G401 (cell line): ENCODE measurements at regions not wholly inside any gene's neighbourhood (a gene's known extent, or its start where the extent isn't known, plus 50 kb on each side); places are given as distances from the start of the nearest gene placed in this dataset.
"Not testable (repeated sequence)": the region's sequence is repeated elsewhere in the genome, so short reads cannot be mapped to it uniquely, and the experiment has no call there.

Experiments
- DNase-seq: peaks from one replicate; pipeline ENCODE4 v3.0.0-alpha.2; 2015; ENCODE audit warnings: low spot score
- in situ Hi-C: cut with HindIII; loops from 2 replicates; pipeline ENCODE4 v1.10.0; 2016; ENCODE audit warnings: low sequenced_read_pairs, mixed read lengths

DNA sequence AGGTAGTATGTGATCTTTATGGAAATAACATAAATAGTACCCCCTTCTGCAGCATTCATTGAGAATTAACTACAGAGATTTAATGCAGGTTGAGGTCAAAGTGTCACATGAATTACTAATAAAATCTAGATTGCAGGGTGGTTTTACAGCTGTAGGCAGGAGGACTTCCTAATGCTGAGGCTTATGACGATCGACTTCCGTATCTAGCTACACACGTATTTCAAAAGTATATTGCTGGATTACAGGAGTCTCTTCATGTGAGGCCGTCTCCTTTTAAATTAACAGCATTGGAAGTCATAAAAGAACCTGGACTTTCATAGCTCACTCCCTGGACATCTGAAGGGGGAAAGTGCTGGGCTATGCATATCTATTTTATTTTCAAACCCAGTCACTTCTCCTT is 180.9 kb downstream of the OSTF1 start:
- in situ Hi-C loops = no loop called here
- DNase-seq = no peak

DNA sequence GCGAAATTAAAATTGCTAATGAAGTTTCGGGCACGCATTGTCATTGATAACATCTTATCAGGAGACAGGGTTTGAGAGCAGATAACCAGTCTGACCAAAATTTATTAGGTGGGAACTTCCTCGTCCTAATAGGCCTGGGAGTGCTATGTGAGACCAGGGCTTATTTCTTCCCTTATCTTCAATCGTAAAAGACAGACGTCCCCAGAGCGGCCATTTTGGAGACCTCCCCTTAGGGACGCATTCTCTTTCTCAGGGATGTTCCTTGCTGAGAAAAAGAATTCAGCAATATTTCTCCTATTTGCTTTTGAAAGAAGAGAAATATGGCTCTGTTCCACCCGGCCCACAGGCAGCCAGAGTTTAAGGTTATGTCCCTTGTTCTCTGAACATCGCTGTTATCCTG is 184.7 kb downstream of the OSTF1 start:
- DNase-seq, in situ Hi-C loops: not testable (repeated sequence)

DNA sequence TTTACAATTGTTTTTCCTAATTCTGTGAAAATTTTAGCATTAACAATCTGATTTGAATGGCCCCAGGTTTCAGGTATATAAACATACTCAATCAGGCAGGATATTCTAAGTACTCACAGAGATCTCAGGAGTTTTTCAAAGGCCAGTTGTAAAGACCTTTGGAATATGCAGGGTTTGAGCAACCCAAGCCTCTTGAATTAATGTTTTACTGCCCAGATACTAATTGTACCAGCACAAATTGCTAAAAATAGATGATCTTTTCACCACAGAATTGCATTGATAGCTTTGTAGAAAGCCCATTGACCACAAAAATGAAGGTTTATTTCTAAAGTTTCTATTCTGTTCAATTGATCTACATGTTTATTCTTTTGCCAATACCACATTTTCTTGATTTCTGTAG is 186.5 kb downstream of the OSTF1 start:
- no peak for DNase-seq
- in situ Hi-C loops = no loop called here

DNA sequence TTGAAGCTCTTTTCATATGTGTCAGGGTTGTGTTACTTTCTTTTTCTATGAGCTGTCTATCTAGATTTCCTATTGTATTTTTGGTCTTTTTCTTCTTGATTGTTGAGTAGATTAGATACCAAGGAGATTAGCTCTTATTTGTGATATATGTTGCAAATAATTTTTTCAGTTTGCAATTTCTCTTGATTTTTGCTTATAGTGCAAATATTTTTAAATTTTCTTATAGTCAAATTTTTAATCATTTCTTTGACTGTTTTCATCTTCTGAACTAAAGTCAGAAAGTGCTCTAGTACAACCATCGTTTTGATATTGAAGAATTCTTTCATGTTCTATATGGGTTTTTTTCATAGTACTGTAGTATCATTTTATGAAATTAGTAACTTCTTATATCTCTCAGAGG is 193.7 kb downstream of the OSTF1 start:
- no peak for DNase-seq
- in situ Hi-C loops = no loop called here

DNA sequence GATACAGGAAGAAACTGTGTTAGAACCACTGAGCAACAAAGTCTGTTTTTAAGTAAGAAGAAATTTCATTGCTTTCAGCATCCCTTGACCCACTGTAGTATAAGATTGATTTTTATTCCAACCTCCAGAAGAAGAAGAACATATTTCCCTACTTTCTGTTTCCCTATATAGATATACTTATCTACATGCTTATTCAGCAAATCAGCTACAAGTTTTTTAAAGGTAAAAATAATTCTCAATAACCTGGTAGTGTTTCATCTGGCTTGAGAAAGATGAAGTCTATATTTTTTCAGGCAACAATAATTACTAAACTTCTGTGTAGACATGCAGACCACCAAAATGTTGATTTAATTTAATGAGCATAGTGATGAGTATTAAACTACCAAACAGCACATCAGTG is 201.0 kb downstream of the OSTF1 start:
- in situ Hi-C loops = no loop called here

DNA sequence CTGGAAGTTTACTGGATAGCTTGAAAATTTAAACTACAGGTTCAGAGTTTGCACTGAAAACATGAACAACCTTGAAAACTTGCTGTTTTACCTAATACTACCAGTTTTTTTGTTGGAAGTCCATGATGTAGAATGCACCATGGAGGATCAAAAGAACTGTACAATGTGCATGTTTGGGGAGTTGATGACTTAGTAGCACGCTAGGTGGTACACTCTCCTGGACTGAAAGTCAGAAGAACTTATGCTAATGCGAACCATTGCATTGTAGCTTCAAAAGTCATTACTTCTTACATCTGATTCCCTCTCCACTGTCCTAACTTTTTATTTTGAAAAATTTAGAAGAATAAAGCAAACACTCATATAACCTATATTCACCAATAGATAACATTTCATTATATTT is 211.0 kb downstream of the OSTF1 start:
- in situ Hi-C loops = no loop called here

More for the DNA sequence above, 201.0 kb downstream of the OSTF1 start:
- no peak for DNase-seq

DNA sequence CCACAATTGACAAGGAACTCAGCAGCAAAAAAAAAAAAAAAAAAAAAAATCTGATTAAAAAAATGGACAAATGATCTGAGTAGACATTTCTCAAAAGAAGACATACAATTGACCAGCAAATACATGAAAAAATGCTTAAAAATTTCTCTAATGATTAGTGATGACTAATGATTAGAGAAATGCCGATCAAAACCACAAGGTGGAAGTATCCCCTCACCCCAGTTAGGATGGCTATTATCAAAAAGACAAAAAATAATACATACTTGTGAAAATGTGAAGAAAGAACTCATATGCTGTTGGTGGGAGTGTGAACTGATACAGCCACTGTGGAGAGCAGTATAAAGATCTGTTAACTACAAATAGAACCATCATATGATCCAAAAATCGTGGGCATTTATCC is 245.3 kb downstream of the OSTF1 start:
- no peak for DNase-seq
- in situ Hi-C loops = no loop called here

More for the DNA sequence above, 211.0 kb downstream of the OSTF1 start:
- DNase-seq = no peak

DNA sequence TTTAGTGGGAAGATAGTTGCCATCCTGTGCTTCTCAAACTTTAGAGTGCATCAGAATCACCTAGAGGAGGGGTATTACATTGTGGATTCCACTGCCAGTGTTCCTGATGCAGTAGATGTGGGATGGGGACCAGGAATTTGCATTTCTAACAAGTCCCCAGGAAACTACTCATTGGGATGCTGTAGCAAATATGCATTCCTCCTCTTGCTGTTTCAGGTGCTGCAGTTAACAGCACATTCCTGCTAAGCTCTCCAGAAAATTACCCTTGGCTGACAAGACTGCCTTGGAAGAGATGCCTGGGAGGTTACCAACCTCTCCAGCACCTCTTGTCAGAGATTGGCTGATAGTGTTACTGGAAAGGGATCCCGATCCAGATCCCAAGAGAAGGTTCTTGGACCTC is 270.5 kb downstream of the OSTF1 start:
- no peak for DNase-seq
- in situ Hi-C loops = no loop called here

DNA sequence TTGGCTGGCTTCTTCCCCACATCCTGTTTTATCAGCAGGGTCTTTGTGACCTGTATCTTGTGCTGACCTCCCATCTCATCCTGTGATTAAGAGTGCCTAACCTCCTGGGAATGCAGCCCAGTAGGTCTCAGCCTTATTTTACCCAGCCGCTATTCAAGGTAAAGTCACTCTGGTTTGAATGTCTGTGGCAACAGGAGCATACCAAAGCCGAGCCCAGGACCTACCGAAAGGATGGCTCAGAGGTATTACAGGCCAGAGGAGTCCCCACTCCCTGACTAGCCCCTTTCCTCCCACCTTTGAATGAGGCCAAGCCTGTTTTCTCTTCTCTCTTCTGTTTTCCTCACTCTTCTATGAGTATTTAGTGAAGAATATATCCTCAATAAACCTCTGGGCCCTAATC is 271.3 kb downstream of the OSTF1 start:
- DNase-seq = no peak
- in situ Hi-C loops = no loop called here

DNA sequence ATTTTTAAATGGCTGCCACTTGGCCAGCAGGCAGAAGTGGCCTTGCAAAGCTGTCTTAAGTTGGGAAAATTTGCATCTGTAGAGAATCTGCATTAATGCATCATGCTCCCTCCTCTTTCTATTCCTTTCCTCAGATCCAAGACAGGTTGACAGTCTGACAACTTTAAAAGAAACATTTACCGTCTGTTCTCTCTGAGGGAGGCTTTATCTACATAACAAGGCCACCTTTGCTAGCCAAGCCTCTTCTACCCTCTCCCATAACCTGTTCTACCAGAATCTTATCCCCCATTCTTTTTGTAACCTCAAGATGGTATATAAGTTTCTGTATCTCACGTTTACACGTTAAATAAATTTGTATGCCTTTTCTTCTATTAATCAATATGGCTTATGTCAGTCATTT is 271.9 kb downstream of the OSTF1 start:
- DNase-seq = no peak
- in situ Hi-C loops = no loop called here

DNA sequence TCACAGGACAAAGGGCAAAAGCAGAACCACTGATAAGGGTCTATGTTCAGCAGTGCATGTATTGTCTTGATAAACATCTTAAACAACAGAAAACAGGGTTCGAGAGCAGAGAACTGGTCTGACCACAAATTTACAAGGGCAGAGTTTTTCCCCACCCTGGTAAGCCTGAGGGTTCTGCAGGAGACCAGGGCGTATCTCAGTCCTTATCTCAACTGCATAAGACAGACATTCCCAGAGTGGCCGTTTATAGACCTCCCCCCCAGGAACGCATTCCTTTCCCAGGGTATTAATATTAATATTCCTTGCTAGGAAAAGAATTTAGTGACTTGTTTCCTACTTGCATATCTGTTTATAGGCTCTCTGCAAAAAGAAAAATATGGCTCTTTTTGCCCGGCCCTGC is 274.1 kb downstream of the OSTF1 start:
- DNase-seq, in situ Hi-C loops: not testable (repeated sequence)

DNA sequence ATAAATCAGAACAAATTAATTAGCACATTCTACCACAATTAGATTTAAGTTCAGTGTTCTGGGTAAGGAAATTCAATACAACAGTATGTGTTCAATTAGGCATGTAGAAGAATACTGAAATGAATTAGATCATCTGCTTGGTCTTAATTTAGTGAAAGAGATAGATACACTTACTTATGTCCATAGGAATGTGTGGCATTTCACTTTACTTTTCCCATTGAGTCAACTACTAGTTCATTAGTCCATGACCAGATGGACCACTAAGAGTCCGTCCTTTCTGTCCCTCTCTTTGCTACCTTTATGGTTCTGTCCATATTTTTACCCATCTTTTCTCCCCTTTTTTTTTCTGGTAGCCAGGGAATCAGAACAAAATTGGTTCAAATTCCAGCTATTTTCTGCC is 276.9 kb downstream of the OSTF1 start:
- in situ Hi-C loops = no loop called here

DNA sequence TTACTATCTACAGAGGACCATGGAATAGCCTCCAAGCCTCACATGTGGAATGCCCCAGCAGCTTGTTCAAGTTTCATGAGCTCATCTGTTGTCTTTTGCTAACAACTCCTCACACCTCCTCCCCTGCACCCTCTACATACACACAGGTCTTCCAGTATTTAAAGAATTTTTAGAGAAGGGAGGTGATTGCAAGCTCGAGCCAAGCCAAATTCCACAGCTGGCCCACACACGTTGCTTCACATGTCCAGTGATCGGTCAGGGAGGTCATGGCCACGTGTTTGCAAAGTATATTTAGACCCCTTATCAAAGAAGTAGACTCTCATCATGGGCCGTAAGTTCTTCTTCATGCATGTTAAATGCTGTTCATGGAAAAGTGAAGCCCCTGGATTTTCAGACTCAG is 281.7 kb downstream of the OSTF1 start:
- in situ Hi-C loops = no loop called here
- no peak for DNase-seq

More for the DNA sequence above, 276.9 kb downstream of the OSTF1 start:
- DNase-seq = no peak

DNA sequence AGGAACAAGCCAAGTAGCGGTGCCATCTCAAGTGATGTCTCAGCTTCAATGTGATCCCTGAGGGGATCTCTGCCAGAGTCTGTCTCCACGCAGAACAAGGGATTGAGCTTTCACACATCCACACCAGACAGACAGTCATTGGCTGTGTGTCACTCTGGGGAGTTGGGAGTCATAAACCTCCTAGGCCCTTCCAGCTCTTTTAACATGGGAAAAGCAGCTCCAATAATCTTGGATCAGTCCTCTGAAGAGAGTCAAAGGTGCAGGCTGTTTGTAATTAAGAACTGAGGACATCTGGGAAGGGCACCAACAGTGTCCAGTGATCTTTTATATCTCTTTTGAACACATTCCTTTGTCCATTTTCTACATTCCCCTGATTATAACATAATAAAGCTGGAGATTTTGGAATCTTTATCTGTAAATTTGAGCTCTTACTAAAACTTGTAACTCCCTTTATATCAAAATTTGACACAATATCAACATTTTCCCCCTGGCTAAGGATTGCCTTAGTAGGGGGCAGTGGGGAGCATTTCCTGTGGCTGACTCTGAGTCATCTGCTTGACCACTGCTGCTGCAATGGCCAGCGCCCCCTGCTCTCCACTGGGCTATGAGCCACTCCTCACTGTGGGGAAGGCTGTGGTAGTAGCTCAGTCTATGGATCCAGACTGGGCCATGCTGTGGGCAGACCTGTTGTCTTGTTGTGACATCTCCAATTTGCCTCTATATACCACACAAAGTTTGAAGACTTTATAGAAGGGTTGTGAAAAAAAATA is 284.4 kb downstream of the OSTF1 start:
- no peak for DNase-seq
- in situ Hi-C loops = no loop called here

DNA sequence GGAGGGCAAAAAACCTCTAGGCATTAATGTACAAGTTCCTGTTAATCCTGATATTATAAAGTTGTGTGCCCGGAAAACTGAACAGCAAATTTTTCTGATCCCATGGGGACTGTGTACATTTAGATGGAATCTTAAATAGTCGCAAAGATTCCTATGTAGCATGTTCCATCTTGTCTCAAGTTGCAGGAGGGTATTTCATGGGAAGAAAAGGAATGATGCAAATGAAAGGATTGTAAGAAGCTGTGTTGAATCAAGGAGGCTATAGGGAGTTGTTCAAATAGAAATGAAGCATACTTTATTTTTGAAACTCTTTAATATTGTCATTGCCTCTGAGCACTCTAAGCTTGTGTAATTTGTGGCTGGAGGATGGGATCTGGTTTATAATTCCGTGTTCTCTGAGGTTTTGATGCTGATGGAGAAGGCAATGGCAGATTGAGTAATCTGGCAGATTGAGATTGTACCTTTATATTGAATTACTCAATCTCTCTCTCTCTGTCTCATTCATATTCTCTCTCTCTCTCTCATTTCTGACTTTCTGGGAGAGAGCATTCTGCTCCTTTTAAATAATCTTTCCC is 288.5 kb downstream of the OSTF1 start:
- in situ Hi-C loops = no loop called here
- DNase-seq = no peak

DNA sequence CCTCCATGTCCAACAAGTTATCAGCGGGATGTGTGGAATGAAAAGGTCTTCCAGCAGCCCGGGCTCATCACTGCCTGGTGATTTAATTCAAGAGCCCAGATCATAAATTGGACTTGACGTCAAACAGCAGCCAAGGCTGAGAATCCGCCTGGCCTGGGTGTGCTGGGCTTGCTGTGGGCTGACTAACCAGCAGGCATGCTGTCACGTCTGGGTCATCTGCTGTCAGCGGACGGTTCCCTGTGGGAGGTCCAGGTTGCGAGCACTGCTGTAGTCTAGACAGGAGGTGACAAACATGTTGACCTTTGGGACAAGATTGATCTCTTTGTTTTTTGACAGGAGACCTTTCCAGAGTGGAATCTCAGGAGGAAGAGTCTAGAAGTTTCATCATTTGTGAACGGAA is 289.7 kb downstream of the OSTF1 start:
- in situ Hi-C loops = no loop called here
- no peak for DNase-seq

DNA sequence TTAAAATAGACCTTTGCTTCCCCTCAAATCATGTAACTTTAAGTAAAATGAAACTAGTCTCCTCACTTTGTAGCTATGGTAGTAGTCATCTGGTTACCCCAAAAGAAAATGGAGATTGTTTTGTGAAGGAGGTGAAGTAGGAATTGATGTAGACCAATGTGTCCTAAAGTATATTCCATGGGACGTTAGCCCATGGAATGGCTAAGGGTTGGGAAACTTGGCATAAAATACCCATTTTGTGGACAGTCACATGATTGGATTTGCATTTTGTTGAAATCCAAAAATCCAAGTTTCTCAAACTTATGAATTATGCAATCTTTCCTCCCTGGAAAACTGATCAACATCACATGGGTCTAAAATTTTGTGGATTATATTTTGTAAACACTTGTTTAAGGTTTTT is 290.6 kb downstream of the OSTF1 start:
- in situ Hi-C loops = no loop called here
- DNase-seq = no peak

DNA sequence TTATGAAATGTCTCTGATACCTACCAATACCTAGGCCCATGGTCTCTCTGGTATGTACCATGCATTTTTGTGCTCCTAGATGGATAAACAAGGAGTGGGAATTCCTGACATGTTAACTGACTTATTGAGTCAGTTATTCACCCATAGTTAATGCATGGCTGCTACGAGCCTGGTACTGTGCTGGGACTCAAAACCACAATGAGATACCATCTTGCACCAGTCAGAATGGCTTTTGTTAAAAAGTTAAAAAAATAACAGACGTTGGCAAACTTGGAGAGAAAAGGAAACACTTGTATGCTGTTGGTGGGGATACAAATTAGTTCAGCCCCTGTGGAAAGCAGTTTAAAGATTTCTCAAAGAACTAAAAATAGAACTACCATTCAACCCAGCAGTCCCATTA is 293.8 kb downstream of the OSTF1 start:
- in situ Hi-C loops = no loop called here
- DNase-seq = no peak

DNA sequence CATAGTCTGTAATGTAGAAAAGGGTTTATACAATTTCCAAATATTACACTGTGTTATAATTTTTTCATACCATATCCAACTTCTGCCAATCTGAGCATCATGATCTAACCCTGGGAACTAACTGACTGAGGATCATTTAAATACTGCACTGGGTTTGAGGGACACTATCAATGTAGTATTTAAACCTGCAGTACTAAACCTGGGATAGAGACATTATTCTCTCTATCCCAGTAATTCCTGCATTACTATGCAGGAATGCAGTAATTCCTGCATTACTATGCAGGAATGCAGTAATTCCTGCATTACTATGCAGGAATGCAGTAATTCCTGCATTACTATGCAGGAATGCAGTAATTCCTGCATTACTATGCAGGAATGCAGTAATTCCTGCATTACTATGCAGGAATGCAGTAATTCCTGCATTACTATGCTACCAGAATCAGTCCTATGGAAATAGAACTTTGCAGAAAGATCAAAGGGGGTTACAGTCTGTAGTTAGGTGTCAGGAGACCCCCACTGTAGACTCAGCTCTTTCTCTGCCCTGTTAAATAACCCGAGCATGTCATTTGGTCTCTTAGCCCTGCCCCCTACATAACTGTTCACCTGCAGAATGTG is 295.2 kb downstream of the OSTF1 start:
- in situ Hi-C loops, DNase-seq: not testable (repeated sequence)

DNA sequence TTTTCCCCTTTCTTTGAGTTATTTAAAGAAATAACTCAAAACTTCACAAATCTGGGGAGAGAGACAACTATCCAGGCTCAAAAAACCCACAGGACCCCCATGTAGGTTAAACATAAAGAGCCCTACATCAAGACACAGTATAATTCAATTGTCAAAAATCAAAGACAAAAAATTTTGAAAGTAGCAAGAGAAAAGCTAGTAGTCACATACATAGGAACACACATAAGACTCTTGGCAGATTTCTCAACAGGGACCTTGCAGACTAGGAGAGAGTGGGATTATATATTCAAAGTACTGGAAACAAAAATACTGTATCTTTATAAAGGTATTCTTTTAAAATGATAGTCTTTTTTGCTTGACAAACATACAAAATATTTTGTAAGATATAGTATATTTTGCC is 296.9 kb downstream of the OSTF1 start:
- in situ Hi-C loops = no loop called here
- no peak for DNase-seq

DNA sequence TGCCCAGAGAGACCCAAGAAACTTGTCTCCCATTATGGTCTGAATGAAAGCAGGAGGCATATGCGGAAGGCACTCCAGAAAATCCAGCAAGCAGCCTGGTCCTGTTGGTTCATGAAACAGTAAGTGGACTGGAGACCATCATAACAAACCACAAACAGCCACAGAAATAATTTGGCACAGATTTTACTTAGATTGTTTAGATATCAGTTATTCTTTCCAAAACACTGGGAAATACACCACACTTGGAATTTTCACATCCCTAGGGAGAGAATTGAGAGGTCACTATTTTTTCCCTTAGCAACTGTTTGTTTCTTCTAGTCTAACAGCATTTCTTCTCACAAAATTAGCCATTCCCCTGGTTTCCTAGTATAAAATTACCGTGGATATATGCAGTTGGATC is 300.8 kb downstream of the OSTF1 start:
- in situ Hi-C loops = no loop called here
- no peak for DNase-seq
